Esophagus squamous epithelium (tissue), 4 donors: ENCODE measurements at regions not wholly inside any gene's neighbourhood (a gene's known extent, or its start where the extent isn't known, plus 50 kb on each side); places are given as distances from the start of the nearest gene placed in this dataset.

Experiments
- POLR2A ChIP-seq, 4 donors: fragments of 450-650 bp; IDR thresholded peaks; one replicate each; pipeline ENCODE4 v1.6.1; 2017; ENCODE audit warnings: antibody characterized with exemption in 4 of 4, mild to moderate bottlenecking in 4 of 4, moderate library complexity in 3 of 4
- TF ChIP-seq, protein P1 (sequence below), 6 experiments: fragments of 450-650 bp in 4 of 6; fragments of 200-600 bp in 2 of 6; sonication (generic) in 2 of 6; IDR thresholded peaks; one replicate each; pipeline ENCODE4 v1.5.1; 2016 to 2019; ENCODE audit warnings: antibody characterized with exemption in 6 of 6, mild to moderate bottlenecking in 4 of 6, moderate library complexity in 4 of 6

DNA sequence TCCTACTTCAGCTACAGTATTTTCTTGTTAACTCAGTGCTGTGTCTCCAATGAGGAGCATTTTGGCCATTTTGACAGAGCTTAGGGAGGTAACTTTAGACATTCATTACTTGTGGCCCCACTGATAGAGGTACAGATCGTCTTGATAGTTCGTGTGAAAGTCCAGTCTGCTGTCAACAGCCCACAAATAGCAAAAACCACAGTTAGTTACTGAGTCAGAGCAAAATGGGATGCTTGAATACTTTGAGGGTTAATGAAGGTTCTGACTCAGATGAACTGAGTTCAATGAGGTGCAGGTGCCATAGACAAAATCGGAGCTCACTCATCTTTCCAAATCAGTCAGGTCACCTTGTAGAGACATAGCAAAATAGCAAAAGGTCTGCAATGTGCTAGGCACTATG, 163.1 kb upstream of the TLE4 start:
- TF ChIP-seq, protein P1, sequence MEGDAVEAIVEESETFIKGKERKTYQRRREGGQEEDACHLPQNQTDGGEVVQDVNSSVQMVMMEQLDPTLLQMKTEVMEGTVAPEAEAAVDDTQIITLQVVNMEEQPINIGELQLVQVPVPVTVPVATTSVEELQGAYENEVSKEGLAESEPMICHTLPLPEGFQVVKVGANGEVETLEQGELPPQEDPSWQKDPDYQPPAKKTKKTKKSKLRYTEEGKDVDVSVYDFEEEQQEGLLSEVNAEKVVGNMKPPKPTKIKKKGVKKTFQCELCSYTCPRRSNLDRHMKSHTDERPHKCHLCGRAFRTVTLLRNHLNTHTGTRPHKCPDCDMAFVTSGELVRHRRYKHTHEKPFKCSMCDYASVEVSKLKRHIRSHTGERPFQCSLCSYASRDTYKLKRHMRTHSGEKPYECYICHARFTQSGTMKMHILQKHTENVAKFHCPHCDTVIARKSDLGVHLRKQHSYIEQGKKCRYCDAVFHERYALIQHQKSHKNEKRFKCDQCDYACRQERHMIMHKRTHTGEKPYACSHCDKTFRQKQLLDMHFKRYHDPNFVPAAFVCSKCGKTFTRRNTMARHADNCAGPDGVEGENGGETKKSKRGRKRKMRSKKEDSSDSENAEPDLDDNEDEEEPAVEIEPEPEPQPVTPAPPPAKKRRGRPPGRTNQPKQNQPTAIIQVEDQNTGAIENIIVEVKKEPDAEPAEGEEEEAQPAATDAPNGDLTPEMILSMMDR (IDR thresholded peaks at IDR 0.05) = no peak
- no peak for TF ChIP-seq POLR2A (IDR thresholded peaks at IDR 0.05)
